Left ventricle myocardium inferior (tissue), 1 donor: ENCODE measurements at regions not wholly inside any gene's neighbourhood (a gene's known extent, or its start where the extent isn't known, plus 50 kb on each side); places are given as distances from the start of the nearest gene placed in this dataset.

Experiments
- DNase-seq: peaks from one replicate; pipeline ENCODE4 v3.0.0-alpha.2; 2020
- H3K27ac ChIP-seq: fragments of 200-600 bp; replicated peaks from 2 replicates; pipeline ENCODE4 v1.8.0; 2021
- H3K27me3 ChIP-seq: fragments of 200-600 bp; 2 replicates; pipeline ENCODE4 v1.8.0; 2021; ENCODE audit warnings: low read depth
- H3K36me3 ChIP-seq: fragments of 200-600 bp; 2 replicates; pipeline ENCODE4 v1.8.0; 2021
- H3K4me1 ChIP-seq: fragments of 200-600 bp; 2 replicates; pipeline ENCODE4 v1.8.0; 2021
- H3K4me3 ChIP-seq: fragments of 200-600 bp; 2 replicates; pipeline ENCODE4 v1.8.0; 2021; ENCODE audit warnings: mild to moderate bottlenecking, moderate library complexity
- H3K9me3 ChIP-seq: fragments of 200-600 bp; replicated peaks from 2 replicates; pipeline ENCODE4 v1.8.0; 2021
- CTCF ChIP-seq: fragments of 200-600 bp; IDR thresholded peaks from 2 replicates; pipeline ENCODE4 v1.8.0; 2021; ENCODE audit warnings: antibody characterized with exemption, mild to moderate bottlenecking, borderline replicate concordance
- intact Hi-C: fragments of 100-400 bp; cut with micrococcal nuclease; formaldehyde crosslinking; loops from one replicate; pipeline ENCODE4 v1.11.0; 2022
- donor health status: DM: no; HTN: yes; CAD: no; lungs with severe emphysema.

DNA sequence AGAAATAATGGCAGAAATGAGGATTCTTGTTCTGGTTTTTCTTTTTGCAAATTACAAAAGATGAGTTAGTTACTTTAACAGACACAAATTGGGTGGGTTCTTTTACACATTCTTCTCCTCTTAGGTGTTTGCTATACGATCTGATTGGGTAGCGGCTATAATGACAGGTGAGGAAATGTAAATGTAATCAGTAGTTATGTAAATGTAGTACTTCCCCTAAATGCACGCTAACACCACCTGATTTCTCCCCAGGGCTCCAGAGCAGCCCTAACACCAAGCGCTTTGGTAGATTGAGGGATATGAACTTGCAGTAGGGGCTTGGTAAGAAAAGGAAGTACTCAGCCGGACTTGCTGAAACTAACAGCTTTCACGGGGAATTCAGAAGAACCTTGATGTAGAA lies 499.4 kb upstream of the NOX3 start:
- intact Hi-C loops = no loop called here
- no peak for TF ChIP-seq CTCF
- H3K27ac ChIP-seq = no peak overlapping the region

GRCh38 chr6:155954149-155954548 lies 498.5 kb upstream of the NOX3 start:
- Histone ChIP-seq H3K4me3 (no peak overlapping the region), H3K27me3 (no peaks in the 10 kb centered on the region), H3K36me3 (no peaks in the 10 kb centered on the region), H3K27ac (no peak overlapping the region), H3K4me1 (no peaks in the 10 kb centered on the region), H3K9me3 (no peaks in the 10 kb centered on the region)
- TF ChIP-seq CTCF = no peak
- intact Hi-C loops = no loop called here
- DNase-seq = no peak

More for the DNA sequence above, 499.4 kb upstream of the NOX3 start:
- Histone ChIP-seq H3K36me3 (no peaks in the 10 kb centered on the region), H3K4me3 (no peak overlapping the region), H3K9me3 (no peaks in the 10 kb centered on the region), H3K4me1 (no peaks in the 10 kb centered on the region), H3K27me3 (no peaks in the 10 kb centered on the region)
- DNase-seq = no peak

GRCh38 chr6:155949256-155949655 lies 493.6 kb upstream of the NOX3 start:
- Histone ChIP-seq H3K27ac (no peak overlapping the region), H3K4me1 (no peaks in the 10 kb centered on the region), H3K27me3 (no peaks in the 10 kb centered on the region), H3K9me3 (peaks cover 10% of the 10 kb centered on the region), H3K36me3 (no peaks in the 10 kb centered on the region), H3K4me3 (no peak overlapping the region)
- no peak for DNase-seq
- intact Hi-C loops = no loop called here
- no peak for TF ChIP-seq CTCF

GRCh38 chr6:155946860-155947259 lies 491.2 kb upstream of the NOX3 start:
- no peaks in the 10 kb centered on the region for H3K4me1 ChIP-seq
- no peak overlapping the region for H3K4me3 ChIP-seq
- no peaks in the 10 kb centered on the region for H3K36me3 ChIP-seq
- H3K9me3 ChIP-seq = peaks cover 10% of the 10 kb centered on the region
- no peaks in the 10 kb centered on the region for H3K27me3 ChIP-seq
- no peak overlapping the region for H3K27ac ChIP-seq
- DNase-seq = no peak
- intact Hi-C loops = no loop called here
- no peak for TF ChIP-seq CTCF

GRCh38 chr6:155943635-155944034 lies 488.0 kb upstream of the NOX3 start:
- no peak for TF ChIP-seq CTCF
- Histone ChIP-seq H3K4me3 (no peak overlapping the region), H3K27ac (no peak overlapping the region), H3K9me3 (peaks cover 10% of the 10 kb centered on the region), H3K36me3 (no peaks in the 10 kb centered on the region), H3K27me3 (no peaks in the 10 kb centered on the region), H3K4me1 (no peaks in the 10 kb centered on the region)
- DNase-seq = no peak
- intact Hi-C loops = no loop called here

DNA sequence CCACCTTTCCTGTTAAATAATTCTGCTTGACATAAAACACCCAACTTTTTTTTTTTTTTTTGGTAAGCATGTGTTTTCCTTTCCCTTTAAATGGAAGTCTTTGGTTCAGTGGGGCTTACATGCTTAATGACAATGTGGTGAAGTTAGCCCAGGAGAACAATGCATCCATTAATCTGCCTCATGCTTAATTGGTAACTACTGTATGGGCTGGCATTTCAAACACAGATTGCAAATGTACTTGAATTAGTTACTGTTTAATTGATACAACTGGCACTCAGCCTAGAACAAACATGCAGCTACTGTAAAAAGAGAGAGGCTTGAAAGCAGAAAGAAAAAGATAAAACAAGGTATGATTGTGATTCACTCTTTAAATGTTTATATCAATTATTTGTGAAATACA lies 483.6 kb upstream of the NOX3 start:
- Histone ChIP-seq H3K4me3 (no peak overlapping the region), H3K27me3 (no peaks in the 10 kb centered on the region), H3K36me3 (no peaks in the 10 kb centered on the region), H3K27ac (no peak overlapping the region), H3K9me3 (no peaks in the 10 kb centered on the region), H3K4me1 (no peaks in the 10 kb centered on the region)
- intact Hi-C loops = no loop called here
- no peak for TF ChIP-seq CTCF
- DNase-seq = no peak
